HEK293 (cell line): ENCODE measurements at regions not wholly inside any gene's neighbourhood (a gene's known extent, or its start where the extent isn't known, plus 50 kb on each side); places are given as distances from the start of the nearest gene placed in this dataset.

ENCODE experiments used
- CTCF ChIA-PET: fragments of 350-600 bp; formaldehyde crosslinking; extraction: SDS; loops from one replicate; lab custom pipeline; 2021; ENCODE audit warnings: antibody characterized with exemption; lab: Yijun Ruan, JAX
- POLR2A ChIA-PET: fragments of 300-600 bp; formaldehyde crosslinking; extraction: SDS; loops from one replicate; lab custom pipeline; 2020; ENCODE audit warnings: antibody characterized with exemption, inconsistent platforms; lab: Yijun Ruan, JAX
- H3K27ac ChIP-seq: fragments of 200-500 bp; sonication (Bioruptor generic); 2 replicates; pipeline ENCODE4 v1.5.1; 2014; ENCODE audit warnings: low read depth, low read length, control low read depth, inconsistent platforms; ENCODE audit errors: extremely low read depth
- H3K36me3 ChIP-seq, 2 experiments: fragments of 200-500 bp in 1 of 2; sonication (Bioruptor generic) in 1 of 2; 1 replicate in 1 of 2; 2 replicates in 1 of 2; pipeline ENCODE4 v1.5.1; 2014 to 2017; ENCODE audit warnings: inconsistent platforms in 2 of 2, low read length in 2 of 2; ENCODE audit not compliant: control insufficient read depth in 2 of 2, insufficient read depth in 1 of 2
- H3K4me1 ChIP-seq: fragments of 200-500 bp; sonication (Bioruptor generic); 2 replicates; pipeline ENCODE4 v1.5.1; 2014; ENCODE audit warnings: mild to moderate bottlenecking, low read length, inconsistent platforms; ENCODE audit not compliant: control insufficient read depth, insufficient read depth
- H3K4me3 ChIP-seq: 2 replicates; pipeline ENCODE4 v1.5.1; 2011; ENCODE audit warnings: low read depth, mild to moderate bottlenecking, control low read depth, low read length, moderate library complexity
- H3K9me3 ChIP-seq: fragments of 200-500 bp; sonication (Bioruptor generic); 2 replicates; pipeline ENCODE4 v1.5.1; 2014; ENCODE audit warnings: low read depth, low read length, inconsistent platforms; ENCODE audit not compliant: control insufficient read depth, insufficient read depth
- EGR2 ChIP-seq: fragments of 450-650 bp; formaldehyde crosslinking; IDR thresholded peaks from 2 replicates; pipeline ENCODE4 v1.5.1; 2016; ENCODE audit warnings: low read depth, missing biosample characterization, missing genetic modification characterization
- GLI4 ChIP-seq: fragments of 450-650 bp; formaldehyde crosslinking; IDR thresholded peaks from 2 replicates; pipeline ENCODE4 v1.5.1; 2016; ENCODE audit warnings: missing biosample characterization, missing genetic modification characterization
- HOXA7 ChIP-seq: sonication (generic); formaldehyde crosslinking; IDR thresholded peaks from 2 replicates; pipeline ENCODE4 v1.8.1; 2022; ENCODE audit warnings: missing genetic modification reagents, borderline replicate concordance
- OSR2 ChIP-seq: fragments of 450-650 bp; formaldehyde crosslinking; IDR thresholded peaks from 2 replicates; pipeline ENCODE4 v1.5.1; 2016; ENCODE audit warnings: missing biosample characterization, missing genetic modification characterization
- TRIM28 ChIP-seq: IDR thresholded peaks from 2 replicates; pipeline ENCODE4 v1.6.1; 2011; ENCODE audit warnings: low read length, control low read depth, borderline replicate concordance
- ZNF2 ChIP-seq: fragments of 450-650 bp; formaldehyde crosslinking; IDR thresholded peaks from 2 replicates; pipeline ENCODE4 v1.5.1; 2016; ENCODE audit warnings: missing biosample characterization, missing genetic modification characterization
- ZNF292 ChIP-seq: fragments of 450-650 bp; formaldehyde crosslinking; IDR thresholded peaks from 2 replicates; pipeline ENCODE4 v1.5.1; 2016; ENCODE audit warnings: low read depth, missing biosample characterization, missing genetic modification characterization, borderline replicate concordance
- ZNF404 ChIP-seq: fragments of 450-650 bp; formaldehyde crosslinking; IDR thresholded peaks from 2 replicates; pipeline ENCODE4 v1.5.1; 2017; ENCODE audit warnings: missing biosample characterization, missing genetic modification characterization
- ZNF473 ChIP-seq: fragments of 450-650 bp; formaldehyde crosslinking; IDR thresholded peaks from 2 replicates; pipeline ENCODE4 v1.5.1; 2017; ENCODE audit warnings: missing biosample characterization, missing genetic modification characterization
- ZNF571 ChIP-seq: fragments of 450-650 bp; formaldehyde crosslinking; IDR thresholded peaks from 2 replicates; pipeline ENCODE4 v1.5.0; 2017; ENCODE audit warnings: missing biosample characterization, missing genetic modification characterization
- ZNF623 ChIP-seq: fragments of 450-650 bp; formaldehyde crosslinking; IDR thresholded peaks from 2 replicates; pipeline ENCODE4 v1.5.1; 2016; ENCODE audit warnings: missing biosample characterization, missing genetic modification characterization
- ZNF670 ChIP-seq: fragments of 450-650 bp; formaldehyde crosslinking; IDR thresholded peaks from 2 replicates; pipeline ENCODE4 v1.5.1; 2016; ENCODE audit warnings: missing biosample characterization, missing genetic modification characterization, low read depth
- TF ChIP-seq, protein P1 (sequence below): fragments of 450-650 bp; formaldehyde crosslinking; IDR thresholded peaks from 2 replicates; pipeline ENCODE4 v1.5.1; 2016; ENCODE audit warnings: missing biosample characterization, missing genetic modification characterization
- TF ChIP-seq, protein P2 (sequence below): fragments of 450-650 bp; formaldehyde crosslinking; IDR thresholded peaks from 2 replicates; pipeline ENCODE4 v1.5.1; 2017; ENCODE audit warnings: missing biosample characterization, mild to moderate bottlenecking, missing genetic modification characterization, moderate library complexity
- TF ChIP-seq, protein P3 (sequence below): fragments of 450-650 bp; formaldehyde crosslinking; IDR thresholded peaks from 2 replicates; pipeline ENCODE4 v1.5.1; 2017; ENCODE audit warnings: missing biosample characterization, missing genetic modification characterization
- TF ChIP-seq, protein P4 (sequence below): fragments of 450-650 bp; formaldehyde crosslinking; IDR thresholded peaks from 2 replicates; pipeline ENCODE4 v1.5.1; 2016; ENCODE audit warnings: missing biosample characterization, missing genetic modification characterization
- TF ChIP-seq, protein P5 (sequence below): fragments of 450-650 bp; formaldehyde crosslinking; IDR thresholded peaks from 2 replicates; pipeline ENCODE4 v1.5.1; 2016; ENCODE audit warnings: missing biosample characterization, missing genetic modification characterization
- TF ChIP-seq, protein P6 (sequence below): fragments of 450-650 bp; formaldehyde crosslinking; IDR thresholded peaks from 2 replicates; pipeline ENCODE4 v1.5.0; 2017; ENCODE audit warnings: missing biosample characterization, missing genetic modification characterization, borderline replicate concordance
- TF ChIP-seq, protein P7 (sequence below): fragments of 450-650 bp; formaldehyde crosslinking; IDR thresholded peaks from 2 replicates; pipeline ENCODE4 v1.5.1; 2016; ENCODE audit warnings: missing biosample characterization, missing genetic modification characterization

DNA sequence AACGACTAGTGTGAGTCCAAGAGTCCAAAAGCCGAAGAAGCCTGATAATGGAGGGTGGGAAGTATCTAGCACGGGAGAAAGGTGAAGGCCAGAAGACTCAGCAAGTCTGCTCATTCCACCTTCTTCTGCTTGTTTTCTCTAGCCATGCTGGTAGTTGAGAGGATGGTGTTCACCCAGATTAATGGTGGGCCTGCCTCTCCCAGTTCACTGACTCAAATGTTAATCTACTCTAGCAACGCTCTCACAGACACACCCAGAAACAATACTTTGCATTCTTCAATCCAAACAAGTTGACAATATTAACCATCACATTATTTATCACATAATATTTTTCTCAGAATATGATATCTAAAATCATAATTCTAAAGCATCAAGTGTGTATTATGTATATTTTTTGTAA, 1055.1 kb upstream of the PCDH10 start (continued):
- TF ChIP-seq, protein P1, sequence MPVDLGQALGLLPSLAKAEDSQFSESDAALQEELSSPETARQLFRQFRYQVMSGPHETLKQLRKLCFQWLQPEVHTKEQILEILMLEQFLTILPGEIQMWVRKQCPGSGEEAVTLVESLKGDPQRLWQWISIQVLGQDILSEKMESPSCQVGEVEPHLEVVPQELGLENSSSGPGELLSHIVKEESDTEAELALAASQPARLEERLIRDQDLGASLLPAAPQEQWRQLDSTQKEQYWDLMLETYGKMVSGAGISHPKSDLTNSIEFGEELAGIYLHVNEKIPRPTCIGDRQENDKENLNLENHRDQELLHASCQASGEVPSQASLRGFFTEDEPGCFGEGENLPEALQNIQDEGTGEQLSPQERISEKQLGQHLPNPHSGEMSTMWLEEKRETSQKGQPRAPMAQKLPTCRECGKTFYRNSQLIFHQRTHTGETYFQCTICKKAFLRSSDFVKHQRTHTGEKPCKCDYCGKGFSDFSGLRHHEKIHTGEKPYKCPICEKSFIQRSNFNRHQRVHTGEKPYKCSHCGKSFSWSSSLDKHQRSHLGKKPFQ (tag by site-specific recombination) = no peak
- no peak for TF ChIP-seq GLI4 (tag by site-specific recombination)
- TF ChIP-seq HOXA7 (CRISPR knock-in tag) = no peak
- TF ChIP-seq ZNF292 (tag by site-specific recombination) = no peak
- TF ChIP-seq, protein P2, sequence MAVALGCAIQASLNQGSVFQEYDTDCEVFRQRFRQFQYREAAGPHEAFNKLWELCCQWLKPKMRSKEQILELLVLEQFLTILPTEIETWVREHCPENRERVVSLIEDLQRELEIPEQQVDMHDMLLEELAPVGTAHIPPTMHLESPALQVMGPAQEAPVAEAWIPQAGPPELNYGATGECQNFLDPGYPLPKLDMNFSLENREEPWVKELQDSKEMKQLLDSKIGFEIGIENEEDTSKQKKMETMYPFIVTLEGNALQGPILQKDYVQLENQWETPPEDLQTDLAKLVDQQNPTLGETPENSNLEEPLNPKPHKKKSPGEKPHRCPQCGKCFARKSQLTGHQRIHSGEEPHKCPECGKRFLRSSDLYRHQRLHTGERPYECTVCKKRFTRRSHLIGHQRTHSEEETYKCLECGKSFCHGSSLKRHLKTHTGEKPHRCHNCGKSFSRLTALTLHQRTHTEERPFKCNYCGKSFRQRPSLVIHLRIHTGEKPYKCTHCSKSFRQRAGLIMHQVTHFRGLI (tag by site-specific recombination) = no peak
- no peak for TF ChIP-seq EGR2

DNA sequence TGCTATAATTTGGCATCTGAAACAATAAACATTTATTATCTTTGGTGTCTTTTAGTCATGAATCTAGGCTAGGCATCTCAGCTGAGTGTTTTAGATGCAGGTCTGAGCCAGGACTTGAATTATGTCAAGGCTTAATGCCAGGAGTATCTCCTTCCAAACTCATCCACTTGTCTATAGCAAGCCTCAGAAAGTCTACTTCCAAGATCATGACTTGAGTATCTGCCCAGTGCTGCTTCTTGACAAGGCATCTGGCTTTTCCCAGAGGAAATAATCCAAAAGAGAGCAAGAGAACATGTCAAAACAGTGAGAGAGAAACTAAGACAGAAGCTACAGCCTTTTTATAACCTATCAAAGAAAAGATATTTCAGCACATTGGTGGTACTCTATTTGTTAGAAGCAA, 1052.1 kb upstream of the PCDH10 start:
- Histone ChIP-seq H3K36me3 (no peaks in the 10 kb centered on the region), H3K4me1 (no peaks in the 10 kb centered on the region), H3K4me3 (no peak overlapping the region), H3K9me3 (no peaks in the 10 kb centered on the region), H3K27ac (no peak overlapping the region)
- TF ChIP-seq, protein P3, sequence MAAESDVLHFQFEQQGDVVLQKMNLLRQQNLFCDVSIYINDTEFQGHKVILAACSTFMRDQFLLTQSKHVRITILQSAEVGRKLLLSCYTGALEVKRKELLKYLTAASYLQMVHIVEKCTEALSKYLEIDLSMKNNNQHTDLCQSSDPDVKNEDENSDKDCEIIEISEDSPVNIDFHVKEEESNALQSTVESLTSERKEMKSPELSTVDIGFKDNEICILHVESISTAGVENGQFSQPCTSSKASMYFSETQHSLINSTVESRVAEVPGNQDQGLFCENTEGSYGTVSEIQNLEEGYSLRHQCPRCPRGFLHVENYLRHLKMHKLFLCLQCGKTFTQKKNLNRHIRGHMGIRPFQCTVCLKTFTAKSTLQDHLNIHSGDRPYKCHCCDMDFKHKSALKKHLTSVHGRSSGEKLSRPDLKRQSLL = no peak
- TF ChIP-seq ZNF571 (tag by site-specific recombination) = no peak
- TF ChIP-seq, protein P4, sequence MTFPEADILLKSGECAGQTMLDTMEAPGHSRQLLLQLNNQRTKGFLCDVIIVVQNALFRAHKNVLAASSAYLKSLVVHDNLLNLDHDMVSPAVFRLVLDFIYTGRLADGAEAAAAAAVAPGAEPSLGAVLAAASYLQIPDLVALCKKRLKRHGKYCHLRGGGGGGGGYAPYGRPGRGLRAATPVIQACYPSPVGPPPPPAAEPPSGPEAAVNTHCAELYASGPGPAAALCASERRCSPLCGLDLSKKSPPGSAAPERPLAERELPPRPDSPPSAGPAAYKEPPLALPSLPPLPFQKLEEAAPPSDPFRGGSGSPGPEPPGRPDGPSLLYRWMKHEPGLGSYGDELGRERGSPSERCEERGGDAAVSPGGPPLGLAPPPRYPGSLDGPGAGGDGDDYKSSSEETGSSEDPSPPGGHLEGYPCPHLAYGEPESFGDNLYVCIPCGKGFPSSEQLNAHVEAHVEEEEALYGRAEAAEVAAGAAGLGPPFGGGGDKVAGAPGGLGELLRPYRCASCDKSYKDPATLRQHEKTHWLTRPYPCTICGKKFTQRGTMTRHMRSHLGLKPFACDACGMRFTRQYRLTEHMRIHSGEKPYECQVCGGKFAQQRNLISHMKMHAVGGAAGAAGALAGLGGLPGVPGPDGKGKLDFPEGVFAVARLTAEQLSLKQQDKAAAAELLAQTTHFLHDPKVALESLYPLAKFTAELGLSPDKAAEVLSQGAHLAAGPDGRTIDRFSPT (tag by site-specific recombination) = no peak
- no peak for TF ChIP-seq TRIM28
- no peak for TF ChIP-seq ZNF473 (tag by site-specific recombination)
- TF ChIP-seq, protein P5, sequence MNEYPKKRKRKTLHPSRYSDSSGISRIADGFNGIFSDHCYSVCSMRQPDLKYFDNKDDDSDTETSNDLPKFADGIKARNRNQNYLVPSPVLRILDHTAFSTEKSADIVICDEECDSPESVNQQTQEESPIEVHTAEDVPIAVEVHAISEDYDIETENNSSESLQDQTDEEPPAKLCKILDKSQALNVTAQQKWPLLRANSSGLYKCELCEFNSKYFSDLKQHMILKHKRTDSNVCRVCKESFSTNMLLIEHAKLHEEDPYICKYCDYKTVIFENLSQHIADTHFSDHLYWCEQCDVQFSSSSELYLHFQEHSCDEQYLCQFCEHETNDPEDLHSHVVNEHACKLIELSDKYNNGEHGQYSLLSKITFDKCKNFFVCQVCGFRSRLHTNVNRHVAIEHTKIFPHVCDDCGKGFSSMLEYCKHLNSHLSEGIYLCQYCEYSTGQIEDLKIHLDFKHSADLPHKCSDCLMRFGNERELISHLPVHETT = no peak
- TF ChIP-seq OSR2 (tag by site-specific recombination) = no peak
- no peak for TF ChIP-seq ZNF2 (tag by site-specific recombination)
- TF ChIP-seq ZNF623 = no peak
- TF ChIP-seq ZNF404 (tag by site-specific recombination) = no peak
- TF ChIP-seq, protein P6, sequence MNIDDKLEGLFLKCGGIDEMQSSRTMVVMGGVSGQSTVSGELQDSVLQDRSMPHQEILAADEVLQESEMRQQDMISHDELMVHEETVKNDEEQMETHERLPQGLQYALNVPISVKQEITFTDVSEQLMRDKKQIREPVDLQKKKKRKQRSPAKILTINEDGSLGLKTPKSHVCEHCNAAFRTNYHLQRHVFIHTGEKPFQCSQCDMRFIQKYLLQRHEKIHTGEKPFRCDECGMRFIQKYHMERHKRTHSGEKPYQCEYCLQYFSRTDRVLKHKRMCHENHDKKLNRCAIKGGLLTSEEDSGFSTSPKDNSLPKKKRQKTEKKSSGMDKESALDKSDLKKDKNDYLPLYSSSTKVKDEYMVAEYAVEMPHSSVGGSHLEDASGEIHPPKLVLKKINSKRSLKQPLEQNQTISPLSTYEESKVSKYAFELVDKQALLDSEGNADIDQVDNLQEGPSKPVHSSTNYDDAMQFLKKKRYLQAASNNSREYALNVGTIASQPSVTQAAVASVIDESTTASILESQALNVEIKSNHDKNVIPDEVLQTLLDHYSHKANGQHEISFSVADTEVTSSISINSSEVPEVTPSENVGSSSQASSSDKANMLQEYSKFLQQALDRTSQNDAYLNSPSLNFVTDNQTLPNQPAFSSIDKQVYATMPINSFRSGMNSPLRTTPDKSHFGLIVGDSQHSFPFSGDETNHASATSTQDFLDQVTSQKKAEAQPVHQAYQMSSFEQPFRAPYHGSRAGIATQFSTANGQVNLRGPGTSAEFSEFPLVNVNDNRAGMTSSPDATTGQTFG = no peak
- no peak for TF ChIP-seq ZNF670
- TF ChIP-seq, protein P7, sequence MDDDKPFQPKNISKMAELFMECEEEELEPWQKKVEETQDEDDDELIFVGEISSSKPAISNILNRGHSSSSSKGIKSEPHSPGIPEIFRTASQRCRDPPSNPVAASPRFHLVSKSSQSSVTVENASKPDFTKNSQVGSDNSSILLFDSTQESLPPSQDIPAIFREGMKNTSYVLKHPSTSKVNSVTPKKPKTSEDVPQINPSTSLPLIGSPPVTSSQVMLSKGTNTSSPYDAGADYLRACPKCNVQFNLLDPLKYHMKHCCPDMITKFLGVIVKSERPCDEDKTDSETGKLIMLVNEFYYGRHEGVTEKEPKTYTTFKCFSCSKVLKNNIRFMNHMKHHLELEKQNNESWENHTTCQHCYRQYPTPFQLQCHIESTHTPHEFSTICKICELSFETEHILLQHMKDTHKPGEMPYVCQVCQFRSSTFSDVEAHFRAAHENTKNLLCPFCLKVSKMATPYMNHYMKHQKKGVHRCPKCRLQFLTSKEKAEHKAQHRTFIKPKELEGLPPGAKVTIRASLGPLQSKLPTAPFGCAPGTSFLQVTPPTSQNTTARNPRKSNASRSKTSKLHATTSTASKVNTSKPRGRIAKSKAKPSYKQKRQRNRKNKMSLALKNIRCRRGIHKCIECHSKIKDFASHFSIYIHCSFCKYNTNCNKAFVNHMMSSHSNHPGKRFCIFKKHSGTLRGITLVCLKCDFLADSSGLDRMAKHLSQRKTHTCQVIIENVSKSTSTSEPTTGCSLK = no peak
- POLR2A ChIA-PET = no interaction called here
- CTCF ChIA-PET = no interaction called here
